ENCODE measurements at regions not wholly inside any gene's neighbourhood (a gene's known extent, or its start where the extent isn't known, plus 50 kb on each side); places are given as distances from the start of the nearest gene placed in this dataset.

DNA sequence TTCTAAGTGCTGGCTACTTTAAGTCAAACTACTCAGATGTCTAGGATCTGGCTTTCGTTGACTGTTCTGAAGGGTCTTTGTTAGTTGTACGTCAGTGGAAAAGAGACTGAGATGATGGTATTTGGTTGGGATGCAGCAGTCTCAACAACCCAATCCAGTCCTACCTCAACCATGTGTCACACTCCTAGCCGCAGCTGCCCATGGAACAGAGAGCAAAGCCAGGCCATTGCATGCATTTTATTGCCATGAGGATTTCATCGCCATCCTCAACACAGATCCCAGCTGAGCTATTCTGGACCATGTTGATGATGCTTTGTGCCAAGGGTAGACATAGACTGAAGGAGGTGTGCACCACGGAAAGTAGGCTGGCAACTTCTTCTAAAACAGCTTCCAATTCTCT lies 97.3 kb upstream of the STK39 start:
- Histone ChIP-seq H4K20me1 (ENCODE audit: insufficient read depth, low read length) (no peaks in the 10 kb centered on the region), H3K27me3 (replicated peaks; ENCODE audit: insufficient read depth, low read length) (no peaks in the 10 kb centered on the region), H3K79me2 (ENCODE audit: low read length) (no peaks in the 10 kb centered on the region), H2AFZ (ENCODE audit: low read length) (no peak overlapping the region), H3F3A (ENCODE audit: insufficient read depth, low read length) (no peaks in the 10 kb centered on the region), H3K9me3 (replicated peaks; ENCODE audit: insufficient read depth, low read length) (no peaks in the 10 kb centered on the region), H3K9me2 (replicated peaks; ENCODE audit: insufficient read depth, low read length) (no peaks in the 10 kb centered on the region), H3K4me1 (ENCODE audit: low read length) (no peaks in the 10 kb centered on the region), H3K4me3 (ENCODE audit: low read length) (no peak overlapping the region), H3K36me3 (replicated peaks; ENCODE audit: insufficient read depth, low read length) (no peaks in the 10 kb centered on the region), H3K4me2 (ENCODE audit: low read depth, low read length) (no peak overlapping the region), H3K27ac (ENCODE audit: low read length) (no peak overlapping the region), H3K9ac (ENCODE audit: low read length) (no peak overlapping the region)
- no peak for DNase-seq
- TF ChIP-seq EZH2 (optimal IDR thresholded peaks at IDR 0.05; ENCODE audit: low read depth, low read length): no peak
- TF ChIP-seq, protein P1, sequence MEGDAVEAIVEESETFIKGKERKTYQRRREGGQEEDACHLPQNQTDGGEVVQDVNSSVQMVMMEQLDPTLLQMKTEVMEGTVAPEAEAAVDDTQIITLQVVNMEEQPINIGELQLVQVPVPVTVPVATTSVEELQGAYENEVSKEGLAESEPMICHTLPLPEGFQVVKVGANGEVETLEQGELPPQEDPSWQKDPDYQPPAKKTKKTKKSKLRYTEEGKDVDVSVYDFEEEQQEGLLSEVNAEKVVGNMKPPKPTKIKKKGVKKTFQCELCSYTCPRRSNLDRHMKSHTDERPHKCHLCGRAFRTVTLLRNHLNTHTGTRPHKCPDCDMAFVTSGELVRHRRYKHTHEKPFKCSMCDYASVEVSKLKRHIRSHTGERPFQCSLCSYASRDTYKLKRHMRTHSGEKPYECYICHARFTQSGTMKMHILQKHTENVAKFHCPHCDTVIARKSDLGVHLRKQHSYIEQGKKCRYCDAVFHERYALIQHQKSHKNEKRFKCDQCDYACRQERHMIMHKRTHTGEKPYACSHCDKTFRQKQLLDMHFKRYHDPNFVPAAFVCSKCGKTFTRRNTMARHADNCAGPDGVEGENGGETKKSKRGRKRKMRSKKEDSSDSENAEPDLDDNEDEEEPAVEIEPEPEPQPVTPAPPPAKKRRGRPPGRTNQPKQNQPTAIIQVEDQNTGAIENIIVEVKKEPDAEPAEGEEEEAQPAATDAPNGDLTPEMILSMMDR (IDR thresholded peaks at IDR 0.05; ENCODE audit: low read length): no peak
- no peak for TF ChIP-seq EZH2phosphoT487 (IDR thresholded peaks at IDR 0.05; ENCODE audit: low read length)

DNA sequence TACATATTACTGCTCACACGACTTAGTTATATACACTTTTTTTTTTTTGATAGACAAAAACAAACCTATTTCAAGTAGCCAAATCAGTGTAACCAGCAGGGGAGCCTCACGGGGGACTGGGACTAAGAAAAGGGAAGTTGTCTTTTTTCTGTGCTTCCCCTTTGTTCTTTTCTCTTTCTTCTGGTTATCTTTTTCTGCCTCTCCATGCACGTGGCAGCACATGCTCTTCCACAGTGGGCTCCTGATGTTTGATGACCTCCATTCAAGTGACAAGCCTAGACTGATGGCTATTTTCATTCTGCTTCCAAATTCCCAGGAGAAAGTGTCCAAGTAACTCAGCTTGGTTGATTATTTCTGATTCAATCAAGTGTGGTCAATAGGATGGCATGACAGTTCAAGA lies 98.2 kb upstream of the STK39 start:
- no peaks in the 10 kb centered on the region for H3K4me1 ChIP-seq (ENCODE audit: low read length)
- H3K27me3 ChIP-seq (replicated peaks; ENCODE audit: insufficient read depth, low read length): no peaks in the 10 kb centered on the region
- no peaks in the 10 kb centered on the region for H3K79me2 ChIP-seq (ENCODE audit: low read length)
- no peaks in the 10 kb centered on the region for H3F3A ChIP-seq (ENCODE audit: insufficient read depth, low read length)
- no peak for DNase-seq
- no peaks in the 10 kb centered on the region for H3K9me3 ChIP-seq (replicated peaks; ENCODE audit: insufficient read depth, low read length)
- no peak overlapping the region for H2AFZ ChIP-seq (ENCODE audit: low read length)
- H3K27ac ChIP-seq (ENCODE audit: low read length): no peak overlapping the region
- H4K20me1 ChIP-seq (ENCODE audit: insufficient read depth, low read length): no peaks in the 10 kb centered on the region
- TF ChIP-seq, protein P1 (IDR thresholded peaks at IDR 0.05; ENCODE audit: low read length): no peak
- TF ChIP-seq EZH2phosphoT487 (IDR thresholded peaks at IDR 0.05; ENCODE audit: low read length): no peak
- no peak for TF ChIP-seq EZH2 (optimal IDR thresholded peaks at IDR 0.05; ENCODE audit: low read depth, low read length)
- H3K9ac ChIP-seq (ENCODE audit: low read length): no peak overlapping the region
- H3K36me3 ChIP-seq (replicated peaks; ENCODE audit: insufficient read depth, low read length): no peaks in the 10 kb centered on the region
- H3K4me3 ChIP-seq (ENCODE audit: low read length): no peak overlapping the region
- H3K9me2 ChIP-seq (replicated peaks; ENCODE audit: insufficient read depth, low read length): no peaks in the 10 kb centered on the region
- H3K4me2 ChIP-seq (ENCODE audit: low read depth, low read length): no peak overlapping the region

DNA sequence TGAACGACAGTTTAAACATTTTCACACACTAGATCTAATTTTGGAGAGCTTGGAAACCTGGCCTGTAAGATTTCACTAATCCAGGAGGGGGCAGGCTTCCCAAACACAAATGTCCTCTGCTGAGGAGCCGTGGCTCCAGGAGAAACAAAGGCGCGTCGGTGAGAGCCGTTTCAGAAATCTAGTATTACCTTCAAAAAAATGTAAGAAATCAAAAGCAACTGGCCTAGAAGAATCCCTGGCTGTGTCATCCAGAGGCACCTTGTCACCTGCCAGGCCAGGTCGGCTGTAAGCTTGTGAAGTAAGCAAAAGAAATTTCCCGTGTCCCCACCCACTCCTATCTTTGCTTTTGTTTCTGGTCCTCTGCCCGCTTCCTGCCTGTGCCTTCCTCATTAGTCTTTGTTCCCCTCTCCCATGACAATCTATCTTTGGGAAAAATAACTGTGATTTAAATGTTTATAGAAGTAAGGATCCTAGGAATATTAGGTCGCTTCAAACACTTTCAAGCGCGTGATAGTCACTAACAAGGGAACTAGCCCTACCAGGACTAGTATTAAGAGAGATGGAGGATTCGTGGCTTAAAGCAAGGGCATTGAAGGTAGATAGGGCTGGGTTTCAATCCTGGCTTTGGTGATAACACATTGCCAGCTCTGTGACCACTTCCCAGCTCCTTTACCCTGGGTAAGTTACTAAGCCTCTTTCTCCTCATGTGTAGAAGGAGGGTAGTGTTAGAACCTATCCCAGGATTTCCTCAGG lies 99.5 kb upstream of the STK39 start:
- no peaks in the 10 kb centered on the region for H3K4me1 ChIP-seq (ENCODE audit: low read length)
- peak overlapping the region; percentile 71 for H3K4me2 ChIP-seq (ENCODE audit: low read depth, low read length)
- no peaks in the 10 kb centered on the region for H3K36me3 ChIP-seq (replicated peaks; ENCODE audit: insufficient read depth, low read length)
- no peaks in the 10 kb centered on the region for H3K9me2 ChIP-seq (replicated peaks; ENCODE audit: insufficient read depth, low read length)
- DNase-seq: peak; percentile 65
- peak overlapping the region; percentile 74 for H3K4me3 ChIP-seq (ENCODE audit: low read length)
- H3K27me3 ChIP-seq (replicated peaks; ENCODE audit: insufficient read depth, low read length): no peaks in the 10 kb centered on the region
- H3F3A ChIP-seq (ENCODE audit: insufficient read depth, low read length): no peaks in the 10 kb centered on the region
- no peaks in the 10 kb centered on the region for H4K20me1 ChIP-seq (ENCODE audit: insufficient read depth, low read length)
- TF ChIP-seq, protein P1 (IDR thresholded peaks at IDR 0.05; ENCODE audit: low read length): peak; percentile 81
- no peak for TF ChIP-seq EZH2 (optimal IDR thresholded peaks at IDR 0.05; ENCODE audit: low read depth, low read length)
- no peak for TF ChIP-seq EZH2phosphoT487 (IDR thresholded peaks at IDR 0.05; ENCODE audit: low read length)
- no peaks in the 10 kb centered on the region for H3K9me3 ChIP-seq (replicated peaks; ENCODE audit: insufficient read depth, low read length)
- H3K27ac ChIP-seq (ENCODE audit: low read length): no peak overlapping the region
- H3K79me2 ChIP-seq (ENCODE audit: low read length): no peaks in the 10 kb centered on the region
- H2AFZ ChIP-seq (ENCODE audit: low read length): peak overlapping the region; percentile 84
- peak overlapping the region; percentile 43; the same call in 1 of the 2 replicates for H3K9ac ChIP-seq (ENCODE audit: low read length)
